ENCODE measurements at regions not wholly inside any gene's neighbourhood (a gene's known extent, or its start where the extent isn't known, plus 50 kb on each side); places are given as distances from the start of the nearest gene placed in this dataset.

DNA sequence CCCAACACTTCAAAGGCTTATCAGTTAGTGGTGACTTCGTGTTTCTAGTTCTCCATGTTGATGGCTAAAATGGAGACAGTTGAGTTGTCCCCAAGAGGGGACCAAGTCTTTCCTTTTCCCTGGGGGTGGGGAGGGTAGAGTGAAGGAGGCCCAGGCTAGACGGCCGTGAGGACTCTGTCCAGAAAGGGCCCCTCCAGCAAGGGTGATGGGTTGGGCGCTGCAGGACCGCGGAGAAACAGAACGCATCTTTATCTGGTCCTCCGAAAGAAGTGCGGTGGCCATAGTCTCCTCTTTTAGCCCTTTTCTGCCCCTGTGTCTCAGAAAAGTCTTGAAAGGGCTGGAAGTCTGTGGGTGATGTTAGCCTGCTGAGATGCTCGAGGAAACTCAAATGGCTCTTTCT is 153.2 kb downstream of the GLI2 start:
- no peak for TF ChIP-seq EZH2 (IDR thresholded peaks at IDR 0.05; ENCODE audit: low read length, unreplicated experiment)
- TF ChIP-seq, protein P1, sequence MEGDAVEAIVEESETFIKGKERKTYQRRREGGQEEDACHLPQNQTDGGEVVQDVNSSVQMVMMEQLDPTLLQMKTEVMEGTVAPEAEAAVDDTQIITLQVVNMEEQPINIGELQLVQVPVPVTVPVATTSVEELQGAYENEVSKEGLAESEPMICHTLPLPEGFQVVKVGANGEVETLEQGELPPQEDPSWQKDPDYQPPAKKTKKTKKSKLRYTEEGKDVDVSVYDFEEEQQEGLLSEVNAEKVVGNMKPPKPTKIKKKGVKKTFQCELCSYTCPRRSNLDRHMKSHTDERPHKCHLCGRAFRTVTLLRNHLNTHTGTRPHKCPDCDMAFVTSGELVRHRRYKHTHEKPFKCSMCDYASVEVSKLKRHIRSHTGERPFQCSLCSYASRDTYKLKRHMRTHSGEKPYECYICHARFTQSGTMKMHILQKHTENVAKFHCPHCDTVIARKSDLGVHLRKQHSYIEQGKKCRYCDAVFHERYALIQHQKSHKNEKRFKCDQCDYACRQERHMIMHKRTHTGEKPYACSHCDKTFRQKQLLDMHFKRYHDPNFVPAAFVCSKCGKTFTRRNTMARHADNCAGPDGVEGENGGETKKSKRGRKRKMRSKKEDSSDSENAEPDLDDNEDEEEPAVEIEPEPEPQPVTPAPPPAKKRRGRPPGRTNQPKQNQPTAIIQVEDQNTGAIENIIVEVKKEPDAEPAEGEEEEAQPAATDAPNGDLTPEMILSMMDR (conservative IDR thresholded peaks at IDR 0.05; ENCODE audit: low read depth, low read length): no peak
- TF ChIP-seq EZH2phosphoT487 (IDR thresholded peaks at IDR 0.05; ENCODE audit: borderline replicate concordance, low read length): no peak

Measured in PC-3 (cell line).